ENCODE measurements at regions not wholly inside any gene's neighbourhood (a gene's known extent, or its start where the extent isn't known, plus 50 kb on each side); places are given as distances from the start of the nearest gene placed in this dataset.

DNA sequence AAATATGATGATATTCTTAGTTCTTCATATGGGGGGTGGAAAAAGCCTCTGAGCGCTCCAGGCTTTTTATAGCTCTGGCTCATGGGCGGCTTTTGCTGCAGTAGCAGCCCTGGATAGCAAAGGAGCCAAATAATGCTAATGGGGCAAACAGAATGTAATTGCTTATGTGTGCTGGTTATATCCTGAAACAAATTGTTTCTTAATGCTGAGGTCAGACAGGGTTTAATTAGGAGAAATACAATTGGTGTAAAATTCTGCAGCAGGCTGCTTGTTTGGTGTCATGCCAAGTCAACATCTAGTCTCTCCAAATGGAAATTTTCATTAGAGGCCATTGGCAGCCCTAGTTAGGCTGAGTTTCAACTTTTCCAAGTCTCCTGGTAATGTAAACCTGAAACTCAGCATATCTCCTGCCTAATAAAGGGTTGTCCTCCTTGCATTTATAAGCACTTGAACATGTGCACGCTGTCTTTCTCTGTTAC, 530.1 kb upstream of the NOX3 start:
- TF ChIP-seq, protein P1, sequence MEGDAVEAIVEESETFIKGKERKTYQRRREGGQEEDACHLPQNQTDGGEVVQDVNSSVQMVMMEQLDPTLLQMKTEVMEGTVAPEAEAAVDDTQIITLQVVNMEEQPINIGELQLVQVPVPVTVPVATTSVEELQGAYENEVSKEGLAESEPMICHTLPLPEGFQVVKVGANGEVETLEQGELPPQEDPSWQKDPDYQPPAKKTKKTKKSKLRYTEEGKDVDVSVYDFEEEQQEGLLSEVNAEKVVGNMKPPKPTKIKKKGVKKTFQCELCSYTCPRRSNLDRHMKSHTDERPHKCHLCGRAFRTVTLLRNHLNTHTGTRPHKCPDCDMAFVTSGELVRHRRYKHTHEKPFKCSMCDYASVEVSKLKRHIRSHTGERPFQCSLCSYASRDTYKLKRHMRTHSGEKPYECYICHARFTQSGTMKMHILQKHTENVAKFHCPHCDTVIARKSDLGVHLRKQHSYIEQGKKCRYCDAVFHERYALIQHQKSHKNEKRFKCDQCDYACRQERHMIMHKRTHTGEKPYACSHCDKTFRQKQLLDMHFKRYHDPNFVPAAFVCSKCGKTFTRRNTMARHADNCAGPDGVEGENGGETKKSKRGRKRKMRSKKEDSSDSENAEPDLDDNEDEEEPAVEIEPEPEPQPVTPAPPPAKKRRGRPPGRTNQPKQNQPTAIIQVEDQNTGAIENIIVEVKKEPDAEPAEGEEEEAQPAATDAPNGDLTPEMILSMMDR (IDR thresholded peaks at IDR 0.05) = no peak
- no peak for TF ChIP-seq POLR2A (IDR thresholded peaks at IDR 0.05)
